NCI-H748 treated with DMSO at 0.1 percent for 48 hours (cell line): ENCODE measurements at regions not wholly inside any gene's neighbourhood (a gene's known extent, or its start where the extent isn't known, plus 50 kb on each side); places are given as distances from the start of the nearest gene placed in this dataset.

ENCODE experiments used
- DNase-seq: peaks from one replicate; lab custom pipeline; 2025; lab: John Stamatoyannopoulos, UW

DNA sequence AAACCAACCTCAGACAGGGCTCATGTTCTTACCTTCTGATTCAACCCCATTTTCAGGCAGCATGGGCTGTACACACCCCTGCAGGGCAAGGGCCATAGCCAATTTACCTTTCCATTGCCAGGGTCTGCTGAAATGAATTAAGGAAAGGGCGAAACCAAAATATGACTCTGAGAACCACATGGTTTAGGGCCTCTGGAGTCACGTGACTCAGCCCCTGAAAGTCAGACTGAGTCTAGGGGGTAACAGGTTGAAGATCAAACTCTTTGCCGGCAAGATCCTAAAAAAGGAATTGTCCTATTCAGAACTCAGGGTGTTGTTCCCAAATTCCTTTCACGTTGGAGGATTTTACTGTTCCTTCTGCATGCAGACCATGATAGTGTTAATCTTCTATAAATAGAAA, 118.9 kb downstream of the RAB11FIP2 start:
- DNase-seq, result no peak

GRCh38 chr10:117928281-117928680, 118.5 kb downstream of the RAB11FIP2 start:
- DNase-seq, result no peak

DNA sequence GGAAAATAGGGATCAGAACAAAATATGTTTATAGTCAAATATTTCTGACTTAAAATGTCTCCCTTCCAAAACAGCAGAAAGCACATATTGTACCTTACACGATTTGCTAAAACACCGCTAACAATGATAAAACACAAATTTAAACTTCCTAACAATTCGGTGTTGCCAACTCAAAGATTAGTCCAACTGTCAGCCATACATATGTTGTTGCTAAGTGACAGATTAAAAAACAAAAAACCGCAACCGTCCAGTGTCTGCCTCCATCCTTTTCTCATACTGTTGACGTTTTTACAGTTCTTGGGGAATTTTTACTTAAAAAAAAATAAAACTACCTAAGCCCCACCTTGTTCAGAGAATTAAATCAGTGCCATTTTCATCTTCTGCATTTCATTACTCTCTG, 118.0 kb downstream of the RAB11FIP2 start:
- no peak for DNase-seq

- DNase-seq, result no peak
Observed at GRCh38 chr10:117929327-117930067, 117.2 kb downstream of the RAB11FIP2 start.

GRCh38 chr10:117931078-117931477, 115.7 kb downstream of the RAB11FIP2 start:
- DNase-seq, result no peak

- DNase-seq, result no peak
Observed at GRCh38 chr10:117933036-117933435, 113.7 kb downstream of the RAB11FIP2 start.

- DNase-seq, result no peak
Observed at GRCh38 chr10:117934477-117934876, 112.3 kb downstream of the RAB11FIP2 start.

DNA sequence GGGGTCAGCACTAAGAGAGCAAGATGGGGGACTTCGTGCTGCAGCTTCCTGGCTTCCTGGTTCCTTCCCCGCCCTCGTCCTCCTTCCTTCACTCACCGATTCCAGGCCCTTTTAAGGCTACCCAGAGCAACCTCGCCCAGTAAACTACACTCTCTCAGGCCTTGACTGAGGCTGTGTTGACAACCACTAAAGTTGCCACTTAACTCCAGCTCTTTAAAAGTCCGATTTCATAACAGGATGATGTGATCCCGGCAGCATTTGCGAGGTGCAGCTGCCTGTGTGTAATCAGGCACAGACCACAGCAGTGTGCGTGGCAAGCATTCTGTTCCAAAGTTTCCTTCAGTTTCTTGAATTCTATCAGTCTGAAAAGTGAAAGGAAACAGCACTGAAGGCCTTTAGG, 110.6 kb downstream of the RAB11FIP2 start:
- DNase-seq, result no peak

DNA sequence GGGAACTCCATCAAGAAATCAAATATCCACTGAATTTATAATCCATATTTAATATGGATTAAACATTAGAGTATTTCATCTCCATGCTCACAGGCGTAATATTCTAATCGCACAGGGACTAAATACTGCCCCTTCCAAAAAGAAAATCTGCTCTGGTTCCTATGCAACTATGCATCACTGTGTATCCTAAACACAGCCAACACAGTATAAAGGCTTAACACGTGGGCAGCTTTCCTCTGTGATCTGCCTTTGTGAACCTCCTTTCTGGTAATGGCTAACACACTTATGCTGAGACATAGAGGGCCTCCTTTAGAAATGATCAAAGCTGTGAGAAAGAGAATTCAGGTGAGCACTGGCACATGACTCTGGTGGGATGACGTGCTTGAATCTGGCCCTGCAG, 110.2 kb downstream of the RAB11FIP2 start:
- no peak for DNase-seq

DNA sequence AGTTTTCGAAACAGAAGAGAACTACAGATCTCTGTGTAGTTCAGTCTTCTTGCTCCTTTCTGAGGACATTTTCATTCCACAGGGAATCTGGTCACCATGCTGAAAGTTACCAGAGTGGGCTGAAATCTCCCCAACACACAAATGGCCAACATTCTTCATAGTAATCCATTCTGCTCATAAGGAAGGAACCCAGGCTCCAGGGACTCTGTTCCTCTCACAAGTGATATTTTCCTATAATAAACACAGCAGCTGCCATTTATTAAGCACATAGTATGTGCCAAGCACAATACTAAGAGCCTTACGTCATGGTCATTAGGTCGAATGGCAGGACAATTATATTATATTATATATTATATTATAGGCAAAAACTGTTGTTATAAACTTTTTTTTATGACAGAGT, 109.8 kb downstream of the RAB11FIP2 start:
- no peak for DNase-seq

GRCh38 chr10:117938104-117938503, 108.6 kb downstream of the RAB11FIP2 start:
- DNase-seq, result no peak

DNA sequence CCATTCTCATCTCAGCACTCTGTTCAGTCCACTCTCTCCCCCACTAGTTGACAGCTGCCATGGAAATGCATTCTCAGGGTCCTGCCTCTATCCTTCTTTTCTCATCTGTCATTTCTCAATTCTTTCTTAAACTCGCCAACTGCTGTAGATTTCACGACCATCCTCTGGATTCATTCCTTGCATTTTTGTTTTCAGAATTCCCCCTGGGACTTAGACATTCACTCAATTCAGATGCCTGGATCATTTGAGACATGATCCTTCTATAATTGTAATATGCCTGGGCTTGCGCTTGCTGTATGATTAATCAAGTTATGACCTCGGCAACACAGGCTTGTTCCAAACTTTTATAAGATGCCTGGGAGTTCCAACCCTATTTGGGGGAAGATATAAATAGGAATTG, 104.5 kb downstream of the RAB11FIP2 start:
- DNase-seq, result no peak

DNA sequence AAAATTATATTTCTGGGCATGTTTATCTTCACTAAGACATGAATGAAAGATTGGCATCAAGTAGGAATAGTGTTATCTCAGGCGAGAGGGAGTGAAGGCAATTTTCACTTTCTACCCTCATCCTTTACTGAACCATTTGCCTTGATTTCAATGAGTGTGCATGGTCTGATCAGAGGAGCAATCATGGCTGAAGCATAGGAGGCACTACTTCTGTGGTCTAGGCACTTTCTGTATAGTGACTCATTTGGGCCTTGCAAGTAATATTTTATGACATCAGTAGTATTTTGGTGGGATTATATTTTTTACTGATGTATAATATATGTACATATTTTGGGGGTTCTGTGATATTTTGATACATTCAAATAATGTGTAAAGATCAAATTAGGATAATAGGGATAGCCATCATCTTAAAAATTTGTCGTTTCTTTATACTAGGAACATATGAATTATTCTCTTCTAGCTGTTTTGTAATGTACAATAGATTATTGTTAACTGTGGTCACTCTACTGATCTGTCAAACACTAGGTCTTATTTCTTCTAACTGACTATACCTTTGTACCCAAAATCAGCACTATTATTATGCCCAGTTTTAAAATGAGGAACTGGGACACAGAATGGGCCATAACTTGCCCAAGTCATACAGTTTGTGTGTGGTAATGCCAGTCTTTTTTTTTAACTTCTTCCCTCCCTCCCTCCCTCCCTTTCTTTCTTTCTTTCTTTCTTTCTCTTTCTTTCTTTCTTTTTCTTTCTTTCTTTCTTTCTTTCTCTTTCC, 101.9 kb downstream of the RAB11FIP2 start:
- DNase-seq, result no peak

GRCh38 chr10:117945651-117946050, 101.1 kb downstream of the RAB11FIP2 start:
- no peak for DNase-seq

DNA sequence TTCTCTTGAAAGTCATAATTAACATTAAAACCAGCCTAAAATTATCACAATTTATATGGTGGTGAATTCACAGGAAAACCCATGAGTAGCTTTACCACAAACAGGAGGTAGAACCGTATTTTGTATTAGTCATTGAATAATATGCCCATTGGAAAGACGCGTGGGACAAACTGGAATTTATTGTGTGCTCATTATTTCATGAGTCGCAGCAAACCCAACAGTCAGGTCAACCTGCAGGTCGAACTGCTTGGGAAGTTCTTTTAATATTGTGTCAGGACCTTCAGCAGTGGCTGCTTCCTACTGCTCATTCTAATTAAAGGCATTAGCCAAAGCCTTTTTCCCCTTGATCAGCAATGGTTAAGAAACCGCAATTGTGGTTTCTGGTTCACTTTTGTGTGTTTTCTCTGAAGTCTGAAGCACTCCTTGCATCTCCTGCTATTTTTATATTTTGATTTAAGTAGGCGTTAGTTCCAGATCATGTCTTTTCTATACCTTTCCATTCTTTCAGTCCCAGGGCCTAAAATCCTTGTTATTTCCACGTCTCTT, 100.1 kb downstream of the RAB11FIP2 start:
- DNase-seq, result no peak

- no peak for DNase-seq
Observed at GRCh38 chr10:117948493-117948892, 98.2 kb downstream of the RAB11FIP2 start.

DNA sequence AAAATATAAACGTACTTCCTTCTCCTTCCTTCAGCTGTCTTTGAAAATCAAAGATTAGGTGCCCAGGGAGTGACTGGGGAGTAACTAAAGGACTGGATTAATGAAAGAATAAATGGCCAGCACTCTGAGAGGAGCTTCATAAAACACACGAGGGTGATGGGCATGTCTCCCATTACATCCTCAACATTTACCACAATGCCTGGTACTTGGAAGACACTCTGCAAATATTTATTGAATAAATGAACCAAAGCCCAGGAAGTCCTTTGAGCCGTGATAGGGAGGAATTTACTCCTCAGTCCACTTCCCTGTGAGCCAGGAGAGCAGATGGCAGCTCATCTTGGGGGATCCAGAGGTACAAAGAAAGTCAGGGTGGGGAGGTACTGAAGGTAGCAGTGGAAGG, 96.3 kb downstream of the RAB11FIP2 start:
- DNase-seq, result peak; percentile 55
